ENCODE measurements at regions not wholly inside any gene's neighbourhood (a gene's known extent, or its start where the extent isn't known, plus 50 kb on each side); places are given as distances from the start of the nearest gene placed in this dataset.
A peak's percentile ranks its signal among the peaks of the same experiment; 100 is the strongest.

- TF ChIP-seq, protein P1, sequence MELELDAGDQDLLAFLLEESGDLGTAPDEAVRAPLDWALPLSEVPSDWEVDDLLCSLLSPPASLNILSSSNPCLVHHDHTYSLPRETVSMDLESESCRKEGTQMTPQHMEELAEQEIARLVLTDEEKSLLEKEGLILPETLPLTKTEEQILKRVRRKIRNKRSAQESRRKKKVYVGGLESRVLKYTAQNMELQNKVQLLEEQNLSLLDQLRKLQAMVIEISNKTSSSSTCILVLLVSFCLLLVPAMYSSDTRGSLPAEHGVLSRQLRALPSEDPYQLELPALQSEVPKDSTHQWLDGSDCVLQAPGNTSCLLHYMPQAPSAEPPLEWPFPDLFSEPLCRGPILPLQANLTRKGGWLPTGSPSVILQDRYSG (tag; conservative IDR thresholded peaks at IDR 0.05; ENCODE audit: low read depth), result peak; percentile 97
- peak; percentile 53 for TF ChIP-seq NEUROD1 (IDR thresholded peaks at IDR 0.05; ENCODE audit: borderline replicate concordance, low read depth, low read length, partially characterized antibody)
- TF ChIP-seq NFE2 (IDR thresholded peaks at IDR 0.05; ENCODE audit: low read depth), result peak; percentile 76
- peak; percentile 50 to 89; a peak in 3 of 4 replicates for TF ChIP-seq TBL1XR1 (IDR thresholded peaks at IDR 0.05; ENCODE audit: low read length in 2 of 2)
- TF ChIP-seq KDM1A (IDR thresholded peaks at IDR 0.05), result peak; percentile 100
- TF ChIP-seq ZNF134 (CRISPR knock-in tag; conservative IDR thresholded peaks at IDR 0.05), result 0 out of 2 replicates have a peak, but pooled peaks have one; percentile 36
- no peak for TF ChIP-seq ERF (CRISPR knock-in tag; IDR thresholded peaks at IDR 0.05)
- TF ChIP-seq ZNF384 (IDR thresholded peaks at IDR 0.05; ENCODE audit: low read depth, low read length), result no peak
- TF ChIP-seq JUND (IDR thresholded peaks at IDR 0.05; ENCODE audit: borderline replicate concordance, low read depth, low read length), result peak; percentile 94
- peak; percentile 94; the same call in 2 of the 3 replicates for TF ChIP-seq JUND (tag; IDR thresholded peaks at IDR 0.05; ENCODE audit: borderline replicate concordance, low read depth, low read length)
- no peak for TF ChIP-seq BRD9 (IDR thresholded peaks at IDR 0.05; ENCODE audit: low read depth, partially characterized antibody)
- no peak for TF ChIP-seq PRPF4 (IDR thresholded peaks at IDR 0.05; ENCODE audit: insufficient read depth, low read depth, low read length, poor library complexity, severe bottlenecking)
- TF ChIP-seq LEF1 (IDR thresholded peaks at IDR 0.05), result 0 out of 2 replicates have a peak, but pooled peaks have one; percentile 62
- TF ChIP-seq, protein P2, sequence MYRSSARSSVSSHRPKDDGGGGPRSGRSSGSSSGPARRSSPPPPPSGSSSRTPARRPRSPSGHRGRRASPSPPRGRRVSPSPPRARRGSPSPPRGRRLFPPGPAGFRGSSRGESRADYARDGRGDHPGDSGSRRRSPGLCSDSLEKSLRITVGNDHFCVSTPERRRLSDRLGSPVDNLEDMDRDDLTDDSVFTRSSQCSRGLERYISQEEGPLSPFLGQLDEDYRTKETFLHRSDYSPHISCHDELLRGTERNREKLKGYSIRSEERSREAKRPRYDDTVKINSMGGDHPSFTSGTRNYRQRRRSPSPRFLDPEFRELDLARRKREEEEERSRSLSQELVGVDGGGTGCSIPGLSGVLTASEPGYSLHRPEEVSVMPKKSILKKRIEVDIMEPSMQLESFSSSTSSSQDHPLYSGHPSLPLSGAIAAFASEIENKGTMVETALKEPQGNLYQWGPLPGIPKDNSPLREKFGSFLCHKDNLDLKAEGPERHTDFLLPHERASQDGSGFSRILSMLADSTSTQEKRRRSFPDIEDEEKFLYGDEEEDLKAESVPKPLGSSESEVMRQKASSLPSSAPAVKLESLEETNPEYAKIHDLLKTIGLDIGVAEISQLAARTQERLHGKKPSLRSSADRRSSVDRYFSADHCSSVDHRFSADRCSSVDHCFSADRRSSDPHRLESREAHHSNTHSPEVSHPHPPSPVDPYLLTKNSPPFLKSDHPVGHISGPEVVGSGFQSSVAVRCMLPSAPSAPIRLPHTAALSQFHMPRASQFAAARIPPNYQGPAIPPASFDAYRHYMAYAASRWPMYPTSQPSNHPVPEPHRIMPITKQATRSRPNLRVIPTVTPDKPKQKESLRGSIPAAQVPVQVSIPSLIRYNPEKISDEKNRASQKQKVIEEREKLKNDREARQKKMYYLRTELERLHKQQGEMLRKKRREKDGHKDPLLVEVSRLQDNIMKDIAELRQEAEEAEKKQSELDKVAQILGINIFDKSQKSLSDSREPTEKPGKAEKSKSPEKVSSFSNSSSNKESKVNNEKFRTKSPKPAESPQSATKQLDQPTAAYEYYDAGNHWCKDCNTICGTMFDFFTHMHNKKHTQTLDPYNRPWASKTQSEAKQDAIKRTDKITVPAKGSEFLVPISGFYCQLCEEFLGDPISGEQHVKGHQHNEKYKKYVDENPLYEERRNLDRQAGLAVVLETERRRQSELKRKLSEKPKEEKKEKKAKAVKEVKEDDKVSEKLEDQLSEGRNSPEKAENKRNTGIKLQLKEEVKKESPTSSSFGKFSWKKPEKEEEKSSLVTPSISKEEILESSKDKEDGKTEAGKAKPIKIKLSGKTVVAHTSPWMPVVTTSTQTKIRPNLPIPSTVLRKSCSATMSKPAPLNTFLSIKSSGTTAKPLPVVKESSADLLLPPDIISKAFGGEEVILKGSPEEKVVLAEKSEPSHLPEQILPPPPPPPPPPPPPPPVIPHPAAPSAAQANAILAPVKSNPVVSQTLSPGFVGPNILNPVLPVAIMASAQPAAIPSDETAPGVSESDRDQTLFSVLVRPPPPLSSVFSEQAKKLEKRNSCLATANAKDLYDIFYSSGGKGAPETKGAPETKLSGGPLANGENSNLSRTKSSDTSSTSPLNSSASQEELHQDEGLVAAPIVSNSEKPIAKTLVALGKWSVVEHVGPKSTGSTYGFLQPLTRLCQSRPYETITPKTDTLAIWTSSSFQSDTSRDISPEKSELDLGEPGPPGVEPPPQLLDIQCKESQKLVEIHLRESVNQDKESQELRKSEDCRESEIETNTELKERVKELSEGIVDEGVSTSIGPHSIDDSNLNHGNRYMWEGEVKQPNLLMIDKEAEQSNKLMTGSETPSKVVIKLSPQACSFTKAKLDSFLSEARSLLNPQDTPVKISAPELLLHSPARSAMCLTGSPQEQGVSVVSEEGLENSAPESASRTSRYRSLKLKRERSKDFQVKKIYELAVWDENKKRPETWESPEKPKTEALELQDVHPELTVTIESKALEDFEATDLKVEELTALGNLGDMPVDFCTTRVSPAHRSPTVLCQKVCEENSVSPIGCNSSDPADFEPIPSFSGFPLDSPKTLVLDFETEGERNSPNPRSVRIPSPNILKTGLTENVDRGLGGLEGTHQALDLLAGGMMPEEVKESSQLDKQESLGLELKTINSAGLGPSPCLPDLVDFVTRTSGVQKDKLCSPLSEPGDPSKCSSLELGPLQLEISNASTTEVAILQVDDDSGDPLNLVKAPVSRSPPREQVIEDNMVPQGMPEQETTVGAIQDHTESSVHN (IDR thresholded peaks at IDR 0.05; ENCODE audit: borderline replicate concordance in 1 of 2, low read depth in 1 of 2), result peak in 1 of 2 experiments; percentile 66; a peak in 1 of 4 replicates
- TF ChIP-seq, protein P3, sequence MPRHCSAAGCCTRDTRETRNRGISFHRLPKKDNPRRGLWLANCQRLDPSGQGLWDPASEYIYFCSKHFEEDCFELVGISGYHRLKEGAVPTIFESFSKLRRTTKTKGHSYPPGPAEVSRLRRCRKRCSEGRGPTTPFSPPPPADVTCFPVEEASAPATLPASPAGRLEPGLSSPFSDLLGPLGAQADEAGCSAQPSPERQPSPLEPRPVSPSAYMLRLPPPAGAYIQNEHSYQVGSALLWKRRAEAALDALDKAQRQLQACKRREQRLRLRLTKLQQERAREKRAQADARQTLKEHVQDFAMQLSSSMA (CRISPR knock-in tag; IDR thresholded peaks at IDR 0.05), result no peak
- peak; percentile 63; the same call in 1 of the 2 replicates for TF ChIP-seq ZNF449 (CRISPR knock-in tag; IDR thresholded peaks at IDR 0.05)
- TF ChIP-seq MAZ (CRISPR knock-in tag; conservative IDR thresholded peaks at IDR 0.05 in 1 of 2, IDR thresholded peaks at IDR 0.05 in 1 of 2), result peak; percentile 36 to 58; a peak in 3 of 4 replicates
Observed at GRCh38 chr6:109308018-109308492, 74.2 kb downstream of the CD164 start (continued).

Measured in K562 (cell line).